ENCODE measurements at regions not wholly inside any gene's neighbourhood (a gene's known extent, or its start where the extent isn't known, plus 50 kb on each side); places are given as distances from the start of the nearest gene placed in this dataset.

GRCh38 chr21:20720623-20721022, 277.6 kb upstream of the NCAM2 start:
- TF ChIP-seq CTCF (IDR thresholded peaks at IDR 0.05 in 2 of 3, conservative IDR thresholded peaks at IDR 0.05 in 1 of 3; ENCODE audit: borderline replicate concordance in 1 of 3, insufficient read depth in 1 of 3, low read depth in 2 of 3, low read length in 2 of 3) (no peak), ZBTB33 (IDR thresholded peaks at IDR 0.05; ENCODE audit: extremely low read depth, insufficient replicate concordance, low read length) (no peak), POLR2A (IDR thresholded peaks at IDR 0.05; ENCODE audit: borderline replicate concordance, extremely low read depth, insufficient read depth, insufficient read length) (no peak), ZNF274 (IDR thresholded peaks at IDR 0.05; ENCODE audit: low read depth, low read length) (no peak), EZH2 (IDR thresholded peaks at IDR 0.05) (no peak), EZH2phosphoT487 (IDR thresholded peaks at IDR 0.05; ENCODE audit: borderline replicate concordance) (no peak), RAD21 (IDR thresholded peaks at IDR 0.05; ENCODE audit: low read depth) (no peak), POLR2AphosphoS5 (IDR thresholded peaks at IDR 0.05; ENCODE audit: low read depth, low read length) (no peak), JUND (IDR thresholded peaks at IDR 0.05) (no peak), CEBPB (IDR thresholded peaks at IDR 0.05; ENCODE audit: low read depth) (no peak), SIN3A (IDR thresholded peaks at IDR 0.05; ENCODE audit: low read depth) (no peak), EGR1 (IDR thresholded peaks at IDR 0.05; ENCODE audit: low read depth) (no peak)

All from HCT116 (cell line).